A673 (cell line): ENCODE measurements at regions not wholly inside any gene's neighbourhood (a gene's known extent, or its start where the extent isn't known, plus 50 kb on each side); places are given as distances from the start of the nearest gene placed in this dataset.

ENCODE experiments used
- BruUV-seq: library from RNA; stranded (reverse); fragments of 400-500 nt; replicated peaks from 2 replicates; lab custom pipeline; 2021; lab: Mats Ljungman, UMichigan
- CTCF ChIA-PET: fragments of 300-600 bp; sonication (Branson Sonifier 250); formaldehyde crosslinking; loops from one replicate; lab custom pipeline; 2022; ENCODE audit warnings: antibody characterized with exemption; lab: Charles Lee
- POLR2A ChIA-PET: fragments of 300-600 bp; sonication (Branson Sonifier 250); formaldehyde crosslinking; loops from one replicate; lab custom pipeline; 2022; ENCODE audit warnings: antibody characterized with exemption; ENCODE audit not compliant: low non-redundant PET; lab: Charles Lee
- DNase-seq: peaks from one replicate; pipeline ENCODE4 v3.0.0-alpha.2; 2015; ENCODE audit warnings: low spot score
- H3K27ac ChIP-seq: fragments of 200-600 bp; sonication (generic); 2 replicates; pipeline ENCODE4 v1.5.1; 2016; ENCODE audit warnings: mixed run types, low read depth, mild to moderate bottlenecking, mixed read lengths, antibody characterized with exemption, low read length; ENCODE audit not compliant: poor library complexity, severe bottlenecking
- H3K27me3 ChIP-seq: fragments of 200-600 bp; sonication (generic); replicated peaks from 2 replicates; pipeline ENCODE4 v1.6.1; 2017; ENCODE audit warnings: mixed run types, low read depth, mild to moderate bottlenecking, mixed read lengths, antibody characterized with exemption, low read length; ENCODE audit not compliant: insufficient read depth, poor library complexity
- H3K36me3 ChIP-seq: fragments of 200-600 bp; sonication (generic); 2 replicates; pipeline ENCODE4 v1.6.1; 2016; ENCODE audit warnings: mixed run types, mild to moderate bottlenecking, mixed read lengths, antibody characterized with exemption, low read length; ENCODE audit not compliant: insufficient read depth, poor library complexity, severe bottlenecking
- H3K4me1 ChIP-seq: fragments of 200-600 bp; sonication (generic); 2 replicates; pipeline ENCODE4 v1.6.1; 2017; ENCODE audit warnings: mixed run types, mild to moderate bottlenecking, mixed read lengths, antibody characterized with exemption, low read length; ENCODE audit not compliant: insufficient read depth, poor library complexity, severe bottlenecking
- H3K4me3 ChIP-seq: fragments of 200-600 bp; sonication (generic); 2 replicates; pipeline ENCODE4 v1.5.1; 2016; ENCODE audit warnings: low read depth, mixed run types, mild to moderate bottlenecking, mixed read lengths, low read length; ENCODE audit not compliant: poor library complexity, severe bottlenecking
- H3K9me3 ChIP-seq: fragments of 200-600 bp; sonication (generic); 2 replicates; pipeline ENCODE4 v1.6.1; 2016; ENCODE audit warnings: mixed run types, low read depth, mild to moderate bottlenecking, mixed read lengths, antibody characterized with exemption, low read length; ENCODE audit not compliant: poor library complexity, severe bottlenecking
- CTCF ChIP-seq: fragments of 300-800, 200-600 bp; sonication (generic); conservative IDR thresholded peaks from 2 replicates; pipeline ENCODE4 v1.5.1; 2017; ENCODE audit warnings: low read depth, mild to moderate bottlenecking, antibody characterized with exemption, low read length, moderate library complexity, mixed read lengths
- EZH2 ChIP-seq: fragments of 200-600 bp; sonication (generic); IDR thresholded peaks from 2 replicates; pipeline ENCODE4 v1.6.1; 2017; ENCODE audit warnings: borderline replicate concordance, low read depth, mild to moderate bottlenecking, mixed read lengths, antibody characterized with exemption, low read length; ENCODE audit not compliant: poor library complexity, severe bottlenecking
- intact Hi-C: fragments of 100-400 bp; cut with micrococcal nuclease; formaldehyde crosslinking; loops from one replicate; pipeline ENCODE4 v1.10.0; 2022; ENCODE audit not compliant: unreplicated experiment

- no peaks in the 10 kb centered on the region for H3K9me3 ChIP-seq
- no peak for DNase-seq
- ChIA-PET CTCF (no interaction called here), POLR2A (no interaction called here)
- no peaks in the 10 kb centered on the region for H3K4me1 ChIP-seq
- no peak overlapping the region for H3K27ac ChIP-seq
- no peak overlapping the region for H3K4me3 ChIP-seq
- TF ChIP-seq EZH2 (no peak), CTCF (no peak)
- no peaks in the 10 kb centered on the region for H3K27me3 ChIP-seq
- H3K36me3 ChIP-seq: no peaks in the 10 kb centered on the region
- intact Hi-C loops: no loop called here
- no TSS peak for BruUV-seq
These were observed 183.0 kb downstream of the THBS2 start for GRCh38 chr6:169070506-169071176.

GRCh38 chr6:169069356-169069755, 184.3 kb downstream of the THBS2 start:
- Histone ChIP-seq H3K27ac (no peak overlapping the region), H3K4me1 (no peaks in the 10 kb centered on the region), H3K4me3 (no peak overlapping the region), H3K36me3 (no peaks in the 10 kb centered on the region), H3K9me3 (no peaks in the 10 kb centered on the region), H3K27me3 (no peaks in the 10 kb centered on the region)
- no peak for DNase-seq
- no TSS peak for BruUV-seq
- intact Hi-C loops: no loop called here
- ChIA-PET POLR2A (no interaction called here), CTCF (no interaction called here)
- no peak for TF ChIP-seq EZH2
- no peak for TF ChIP-seq CTCF

GRCh38 chr6:169064194-169064593, 189.5 kb downstream of the THBS2 start:
- intact Hi-C loops: no loop called here
- CTCF ChIA-PET: no interaction called here

More at GRCh38 chr6:169064194-169064593, 189.5 kb downstream of the THBS2 start:
- H3K27ac ChIP-seq: no peak overlapping the region
- no peak overlapping the region for H3K4me3 ChIP-seq
- H3K27me3 ChIP-seq: peaks cover 4% of the 10 kb centered on the region
- no peak for DNase-seq
- no peaks in the 10 kb centered on the region for H3K9me3 ChIP-seq
- no TSS peak for BruUV-seq
- TF ChIP-seq EZH2 (no peak), CTCF (no peak)
- no peaks in the 10 kb centered on the region for H3K36me3 ChIP-seq
- no peaks in the 10 kb centered on the region for H3K4me1 ChIP-seq
- POLR2A ChIA-PET: no interaction called here
